ENCODE measurements at regions not wholly inside any gene's neighbourhood (a gene's known extent, or its start where the extent isn't known, plus 50 kb on each side); places are given as distances from the start of the nearest gene placed in this dataset.

- no peak for ATAC-seq
- TF ChIP-seq RARB (CRISPR knock-in tag; IDR thresholded peaks at IDR 0.05) (no peak), ISL1 (CRISPR knock-in tag; IDR thresholded peaks at IDR 0.05) (no peak), ZFP3 (CRISPR knock-in tag; IDR thresholded peaks at IDR 0.05) (no peak), TOX (CRISPR knock-in tag; IDR thresholded peaks at IDR 0.05; ENCODE audit: borderline replicate concordance) (no peak), POU6F1 (CRISPR knock-in tag; IDR thresholded peaks at IDR 0.05; ENCODE audit: borderline replicate concordance, low read depth) (no peak), GLIS3 (CRISPR knock-in tag; IDR thresholded peaks at IDR 0.05) (no peak), ESRRG (CRISPR knock-in tag; IDR thresholded peaks at IDR 0.05) (no peak), CSRNP3 (CRISPR knock-in tag; IDR thresholded peaks at IDR 0.05) (no peak), ZNF8 (CRISPR knock-in tag; IDR thresholded peaks at IDR 0.05) (no peak)
Measured at GRCh38 chr2:134163336-134163735, 90.5 kb upstream of the MGAT5 start.

- no peak for ATAC-seq
- TF ChIP-seq POU6F1 (CRISPR knock-in tag; IDR thresholded peaks at IDR 0.05; ENCODE audit: borderline replicate concordance, low read depth) (no peak), OSR1 (CRISPR knock-in tag; IDR thresholded peaks at IDR 0.05) (no peak), CREB5 (CRISPR knock-in tag; IDR thresholded peaks at IDR 0.05; ENCODE audit: low read depth) (no peak), TOX (CRISPR knock-in tag; IDR thresholded peaks at IDR 0.05; ENCODE audit: borderline replicate concordance) (no peak), PPARA (CRISPR knock-in tag; IDR thresholded peaks at IDR 0.05; ENCODE audit: borderline replicate concordance) (no peak), GLIS3 (CRISPR knock-in tag; IDR thresholded peaks at IDR 0.05) (no peak), ESRRG (CRISPR knock-in tag; IDR thresholded peaks at IDR 0.05) (no peak), TCF4 (CRISPR knock-in tag; IDR thresholded peaks at IDR 0.05; ENCODE audit: borderline replicate concordance) (no peak), ZC3H10 (CRISPR knock-in tag; IDR thresholded peaks at IDR 0.05) (no peak)
Measured at GRCh38 chr2:134164306-134164705, 89.6 kb upstream of the MGAT5 start.

GRCh38 chr2:134167015-134167414, 86.9 kb upstream of the MGAT5 start:
- ATAC-seq, result peak; percentile 47

More at GRCh38 chr2:134167015-134167414, 86.9 kb upstream of the MGAT5 start:
- peak; percentile 32; the same call in 1 of the 2 replicates for TF ChIP-seq ZNF70 (CRISPR knock-in tag; IDR thresholded peaks at IDR 0.05)
- TF ChIP-seq BACH2 (CRISPR knock-in tag; IDR thresholded peaks at IDR 0.05; ENCODE audit: borderline replicate concordance), result no peak
- no peak for TF ChIP-seq CREB5 (CRISPR knock-in tag; IDR thresholded peaks at IDR 0.05; ENCODE audit: low read depth)
- no peak for TF ChIP-seq POU6F1 (CRISPR knock-in tag; IDR thresholded peaks at IDR 0.05; ENCODE audit: borderline replicate concordance, low read depth)
- no peak for TF ChIP-seq ESRRG (CRISPR knock-in tag; IDR thresholded peaks at IDR 0.05)

Data from SK-N-SH treated with all-trans-retinoic acid at 6 μM for 48 hours (cell line).